GM12878 (cell line): ENCODE measurements at regions not wholly inside any gene's neighbourhood (a gene's known extent, or its start where the extent isn't known, plus 50 kb on each side); places are given as distances from the start of the nearest gene placed in this dataset.

ENCODE experiments used
- ATAC-seq: fragments of 200-7000 bp; cut with Tn5 transposase; 3 replicates; pipeline ENCODE4 v1.9.1; 2020; ENCODE audit warnings: mild to moderate bottlenecking, moderate library complexity
- BruUV-seq: library from RNA; stranded (reverse); fragments of 400-500 nt; replicated peaks from 2 replicates; lab custom pipeline; 2021; lab: Mats Ljungman, UMichigan
- CTCF ChIA-PET: fragments of 300-600 bp; sonication (Branson Sonifier 250); formaldehyde crosslinking; extraction: SDS; loops from one replicate; lab custom pipeline; 2021; ENCODE audit warnings: inconsistent platforms; lab: Yijun Ruan, JAX
- POLR2A ChIA-PET: fragments of 350-600 bp; formaldehyde crosslinking; extraction: SDS; loops from one replicate; lab custom pipeline; 2021; ENCODE audit warnings: inconsistent platforms; lab: Charles Lee
- RAD21 ChIA-PET: fragments of 300-600 bp; sonication (Branson Sonifier 250); formaldehyde crosslinking; loops from one replicate; lab custom pipeline; 2023; ENCODE audit warnings: antibody characterized with exemption; ENCODE audit not compliant: unreplicated experiment; lab: Charles Lee
- SMC1A ChIA-PET: fragments of 300-600 bp; sonication (Branson Sonifier 250); formaldehyde crosslinking; loops from one replicate; lab custom pipeline; 2023; ENCODE audit not compliant: unreplicated experiment, uncharacterized antibody; lab: Charles Lee
- DNase-seq: peaks from one replicate; pipeline ENCODE4 v3.0.0-alpha.2; 2011; ENCODE audit warnings: low read depth, low spot score
- FAIRE-seq: peaks from 3 replicates; lab custom pipeline; 2011; peaks lifted over from hg19 to GRCh38; lab: Jason Lieb, UNC
- H2AFZ ChIP-seq: 2 replicates; pipeline ENCODE4 v1.6.0; 2011; ENCODE audit warnings: low read depth, low read length, control low read depth; ENCODE audit not compliant: control insufficient read depth
- H3K27ac ChIP-seq: 2 replicates; pipeline ENCODE4 v1.5.1; 2011; ENCODE audit warnings: control low read depth; ENCODE audit not compliant: control insufficient read depth, insufficient read depth
- H3K27me3 ChIP-seq, 2 experiments: replicated peaks in 1 of 2; 2 replicates each; pipeline versions ENCODE4 v1.6.0 to v1.6.1; 2011; ENCODE audit warnings: low read length in 1 of 2; ENCODE audit not compliant: control insufficient read depth in 2 of 2, insufficient read depth in 2 of 2
- H3K36me3 ChIP-seq, 2 experiments: 2 replicates each; pipeline ENCODE4 v1.5.1; 2011; ENCODE audit warnings: low read length in 1 of 2; ENCODE audit not compliant: control insufficient read depth in 2 of 2, insufficient read depth in 2 of 2
- H3K4me1 ChIP-seq: 2 replicates; pipeline ENCODE4 v1.6.1; 2011; ENCODE audit warnings: mild to moderate bottlenecking, low read length, moderate library complexity, mixed read lengths; ENCODE audit not compliant: control insufficient read depth, insufficient read depth
- H3K4me2 ChIP-seq: 2 replicates; pipeline ENCODE4 v1.6.0; 2011; ENCODE audit warnings: control low read depth; ENCODE audit not compliant: control insufficient read depth, insufficient read depth
- H3K4me3 ChIP-seq: fragments of 200-600 bp; sonication (generic); 2 replicates; pipeline ENCODE4 v1.5.1; 2016
- H3K79me2 ChIP-seq: 2 replicates; pipeline ENCODE4 v1.6.0; 2011; ENCODE audit warnings: low read length; ENCODE audit not compliant: control insufficient read depth, insufficient read depth
- H3K9ac ChIP-seq: 2 replicates; pipeline ENCODE4 v1.8.0; 2011; ENCODE audit warnings: low read length, control low read depth, mixed read lengths; ENCODE audit not compliant: control insufficient read depth, insufficient read depth
- H3K9me3 ChIP-seq: replicated peaks from 3 replicates; pipeline ENCODE4 v1.5.1; 2011; ENCODE audit warnings: mild to moderate bottlenecking, low read length; ENCODE audit not compliant: control insufficient read depth, insufficient read depth
- H4K20me1 ChIP-seq: 2 replicates; pipeline ENCODE4 v1.6.0; 2011; ENCODE audit not compliant: control insufficient read depth, insufficient read depth
- CBFB ChIP-seq: IDR thresholded peaks from 2 replicates; pipeline ENCODE4 v1.6.1; 2016; ENCODE audit warnings: antibody characterized with exemption, low read depth
- CBX5 ChIP-seq: sonication (generic); IDR thresholded peaks from 2 replicates; pipeline ENCODE4 v1.6.1; 2016; ENCODE audit warnings: low read depth, moderate library complexity, mild to moderate bottlenecking, inconsistent platforms
- EED ChIP-seq: sonication (generic); IDR thresholded peaks from 2 replicates; pipeline ENCODE4 v1.6.1; 2016; ENCODE audit warnings: antibody characterized with exemption, low read depth
- NFYA ChIP-seq: IDR thresholded peaks from 2 replicates; pipeline ENCODE4 v1.6.1; 2011; ENCODE audit warnings: low read depth, mild to moderate bottlenecking, low read length, improper control_type of control experiment, borderline replicate concordance
- POLR2A ChIP-seq: IDR thresholded peaks from 2 replicates; pipeline ENCODE4 v1.6.1; 2011; ENCODE audit warnings: low read depth, mild to moderate bottlenecking, low read length
- POU2F2 ChIP-seq: IDR thresholded peaks from 3 replicates; pipeline ENCODE4 v1.6.1; 2011; ENCODE audit warnings: low read depth, mild to moderate bottlenecking, low read length, borderline replicate concordance
- SMAD1 ChIP-seq: fragments of 450-650 bp; IDR thresholded peaks from 2 replicates; pipeline ENCODE4 v1.6.1; 2018; ENCODE audit warnings: mild to moderate bottlenecking, low read depth; ENCODE audit not compliant: partially characterized antibody
- SPI1 ChIP-seq: IDR thresholded peaks from 2 replicates; pipeline ENCODE4 v1.6.1; 2011; ENCODE audit warnings: low read depth, mild to moderate bottlenecking, low read length, moderate library complexity, borderline replicate concordance; ENCODE audit not compliant: insufficient read depth
- TCF3 ChIP-seq: IDR thresholded peaks from 2 replicates; pipeline ENCODE4 v1.6.1; 2012; ENCODE audit warnings: low read depth, mild to moderate bottlenecking, low read length, borderline replicate concordance; ENCODE audit not compliant: insufficient read depth
- ZNF622 ChIP-seq: fragments of 450-650 bp; IDR thresholded peaks from 2 replicates; pipeline ENCODE4 v1.6.1; 2017; ENCODE audit warnings: mild to moderate bottlenecking, inconsistent platforms
- WGBS: methylation state at CpG from one replicate; pipeline ENCODE4 v1.1.6; 2016; ENCODE audit warnings: low lambda C conversion rate; ENCODE audit not compliant: insufficient replicate concordance, insufficient coverage; ENCODE audit errors: missing lambda C conversion rate; 5-methylcytosine and 5-hydroxymethylcytosine counted together
- in situ Hi-C: fragments of 300-500 bp; cut with MboI; formaldehyde crosslinking; loops from 9 replicates; pipeline ENCODE4 v1.14.3; 2018; ENCODE audit warnings: mixed read lengths
- intact Hi-C: fragments of 100-400 bp; cut with micrococcal nuclease; formaldehyde crosslinking; loops from one replicate; pipeline ENCODE4 v1.14.2; 2022; ENCODE audit not compliant: unreplicated experiment
- TF ChIP-seq, protein P1 (sequence below): IDR thresholded peaks from 2 replicates; pipeline ENCODE4 v1.6.1; 2011; ENCODE audit warnings: borderline replicate concordance, low read depth, mild to moderate bottlenecking, moderate library complexity, low read length; ENCODE audit not compliant: insufficient read depth, poor library complexity, severe bottlenecking
- TF ChIP-seq, protein P2 (sequence below): fragments of 450-650 bp; IDR thresholded peaks from 2 replicates; pipeline ENCODE4 v1.6.1; 2016; ENCODE audit warnings: mild to moderate bottlenecking

DNA sequence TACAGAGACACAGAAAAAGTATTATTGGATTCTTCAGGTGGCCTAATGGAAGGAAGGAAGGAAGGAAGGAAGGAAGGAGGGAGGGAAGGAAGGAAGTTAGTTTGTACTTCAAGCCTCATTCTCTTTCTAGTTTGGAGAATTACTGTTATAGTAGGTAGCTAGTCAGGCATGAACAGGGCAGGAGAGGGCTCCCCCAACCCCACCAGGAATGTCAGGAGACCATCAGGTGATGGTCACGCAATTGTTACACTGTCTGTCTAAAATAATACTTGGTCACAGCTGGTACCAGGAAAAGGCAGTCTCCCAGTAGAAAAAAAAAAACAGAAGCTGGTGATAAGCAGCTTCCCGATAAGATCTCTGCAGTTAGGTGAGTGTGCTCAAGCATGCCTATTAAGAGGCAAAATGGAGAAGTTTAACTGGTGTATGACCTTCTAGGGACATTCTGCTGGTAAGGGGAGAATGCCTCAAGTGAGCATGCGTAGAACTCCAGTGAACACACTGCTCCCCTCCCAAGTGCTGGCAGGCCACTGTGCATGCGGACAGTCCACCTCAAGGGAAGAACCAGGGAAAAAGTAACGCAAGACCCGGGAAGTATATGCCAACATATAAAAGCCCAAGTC is 358.4 kb upstream of the SOX5 start:
- FAIRE-seq (no peak), ATAC-seq (no peak), DNase-seq (no peak)
- ChIA-PET RAD21 (no interaction called here), SMC1A (no interaction called here), CTCF (no interaction called here), POLR2A (no interaction called here)
- no peak overlapping the region for H3K4me3 ChIP-seq
- H3K36me3 ChIP-seq: no peaks in the 10 kb centered on the region
- no peak overlapping the region for H3K9ac ChIP-seq
- H3K27me3 ChIP-seq: peaks cover 0 to 2% of the 10 kb centered on the region in 2 experiments; a peak in 1 of 4 replicates
- in situ Hi-C loops (no loop called here), intact Hi-C loops (no loop called here)
- TF ChIP-seq, protein P1, sequence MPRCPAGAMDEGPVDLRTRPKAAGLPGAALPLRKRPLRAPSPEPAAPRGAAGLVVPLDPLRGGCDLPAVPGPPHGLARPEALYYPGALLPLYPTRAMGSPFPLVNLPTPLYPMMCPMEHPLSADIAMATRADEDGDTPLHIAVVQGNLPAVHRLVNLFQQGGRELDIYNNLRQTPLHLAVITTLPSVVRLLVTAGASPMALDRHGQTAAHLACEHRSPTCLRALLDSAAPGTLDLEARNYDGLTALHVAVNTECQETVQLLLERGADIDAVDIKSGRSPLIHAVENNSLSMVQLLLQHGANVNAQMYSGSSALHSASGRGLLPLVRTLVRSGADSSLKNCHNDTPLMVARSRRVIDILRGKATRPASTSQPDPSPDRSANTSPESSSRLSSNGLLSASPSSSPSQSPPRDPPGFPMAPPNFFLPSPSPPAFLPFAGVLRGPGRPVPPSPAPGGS: no peak
- TF ChIP-seq POLR2A (no peak), NFYA (no peak), POU2F2 (no peak), CBFB (no peak)
- no peaks in the 10 kb centered on the region for H3K9me3 ChIP-seq
- no peak overlapping the region for H3K27ac ChIP-seq
- H3K79me2 ChIP-seq: no peaks in the 10 kb centered on the region
- no peaks in the 10 kb centered on the region for H4K20me1 ChIP-seq
- H2AFZ ChIP-seq: no peak overlapping the region
- 66% methylated on average over 6 of the region's 6 CpGs for WGBS
- no peak overlapping the region for H3K4me2 ChIP-seq
- BruUV-seq: no TSS peak
- no peaks in the 10 kb centered on the region for H3K4me1 ChIP-seq

DNA sequence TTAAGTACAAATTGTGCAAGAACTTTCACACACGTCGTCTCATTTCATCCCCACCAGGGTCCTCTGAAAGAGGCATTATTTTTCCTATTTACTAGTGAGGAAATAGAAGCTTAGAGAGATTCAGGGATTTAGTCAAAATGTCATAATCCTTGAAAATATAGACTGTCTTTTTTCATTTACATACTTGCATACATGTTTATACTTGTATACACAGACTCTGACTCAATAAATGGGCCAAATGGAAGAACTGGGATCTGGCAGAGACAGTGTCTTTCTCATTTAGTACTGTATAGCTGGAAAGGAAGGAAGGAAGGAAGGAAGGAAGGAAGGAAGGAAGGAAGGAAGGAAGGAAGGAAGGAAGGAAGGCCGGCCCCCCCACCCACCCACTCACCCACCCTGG is 357.7 kb upstream of the SOX5 start:
- H3K36me3 ChIP-seq: no peaks in the 10 kb centered on the region
- H3K27ac ChIP-seq: no peak overlapping the region
- H3K9ac ChIP-seq: no peak overlapping the region
- no peaks in the 10 kb centered on the region for H3K9me3 ChIP-seq
- FAIRE-seq (no peak), DNase-seq (no peak), ATAC-seq (no peak)
- H2AFZ ChIP-seq: no peak overlapping the region
- intact Hi-C loops: no loop called here
- 32% methylated on average over 2 of the region's 3 CpGs for WGBS
- no peaks in the 10 kb centered on the region for H3K79me2 ChIP-seq
- no peaks in the 10 kb centered on the region for H3K4me1 ChIP-seq
- H3K4me3 ChIP-seq: no peak overlapping the region
- CTCF ChIA-PET: no interaction called here
- BruUV-seq: no TSS peak
- peaks cover 0 to 2% of the 10 kb centered on the region in 2 experiments; a peak in 1 of 4 replicates for H3K27me3 ChIP-seq
- H3K4me2 ChIP-seq: no peak overlapping the region
- POLR2A ChIA-PET: no interaction called here
- SMC1A ChIA-PET: interaction anchor here (0.6 kb wide), 1 partner anchor 547 kb away, joined by 3 read pairs; no protein-coding TSS in a partner anchor
- in situ Hi-C loops: no loop called here
- RAD21 ChIA-PET: no interaction called here
- no peaks in the 10 kb centered on the region for H4K20me1 ChIP-seq
- no peak for TF ChIP-seq CBX5
- no peak for TF ChIP-seq SMAD1
- no peak for TF ChIP-seq SPI1
- no peak for TF ChIP-seq EED
- TF ChIP-seq TCF3: no peak
- TF ChIP-seq, protein P2, sequence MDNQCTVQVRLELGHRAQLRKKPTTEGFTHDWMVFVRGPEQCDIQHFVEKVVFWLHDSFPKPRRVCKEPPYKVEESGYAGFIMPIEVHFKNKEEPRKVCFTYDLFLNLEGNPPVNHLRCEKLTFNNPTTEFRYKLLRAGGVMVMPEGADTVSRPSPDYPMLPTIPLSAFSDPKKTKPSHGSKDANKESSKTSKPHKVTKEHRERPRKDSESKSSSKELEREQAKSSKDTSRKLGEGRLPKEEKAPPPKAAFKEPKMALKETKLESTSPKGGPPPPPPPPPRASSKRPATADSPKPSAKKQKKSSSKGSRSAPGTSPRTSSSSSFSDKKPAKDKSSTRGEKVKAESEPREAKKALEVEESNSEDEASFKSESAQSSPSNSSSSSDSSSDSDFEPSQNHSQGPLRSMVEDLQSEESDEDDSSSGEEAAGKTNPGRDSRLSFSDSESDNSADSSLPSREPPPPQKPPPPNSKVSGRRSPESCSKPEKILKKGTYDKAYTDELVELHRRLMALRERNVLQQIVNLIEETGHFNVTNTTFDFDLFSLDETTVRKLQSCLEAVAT: no peak
- no peak for TF ChIP-seq ZNF622
